GM19438 (cell line): ENCODE measurements at regions not wholly inside any gene's neighbourhood (a gene's known extent, or its start where the extent isn't known, plus 50 kb on each side); places are given as distances from the start of the nearest gene placed in this dataset.

Experiments
- ATAC-seq: cut with Tn5 transposase; IDR thresholded peaks from one replicate; pipeline ENCODE4 v1.9.1; 2021; ENCODE audit warnings: low read depth; ENCODE audit not compliant: unreplicated experiment

DNA sequence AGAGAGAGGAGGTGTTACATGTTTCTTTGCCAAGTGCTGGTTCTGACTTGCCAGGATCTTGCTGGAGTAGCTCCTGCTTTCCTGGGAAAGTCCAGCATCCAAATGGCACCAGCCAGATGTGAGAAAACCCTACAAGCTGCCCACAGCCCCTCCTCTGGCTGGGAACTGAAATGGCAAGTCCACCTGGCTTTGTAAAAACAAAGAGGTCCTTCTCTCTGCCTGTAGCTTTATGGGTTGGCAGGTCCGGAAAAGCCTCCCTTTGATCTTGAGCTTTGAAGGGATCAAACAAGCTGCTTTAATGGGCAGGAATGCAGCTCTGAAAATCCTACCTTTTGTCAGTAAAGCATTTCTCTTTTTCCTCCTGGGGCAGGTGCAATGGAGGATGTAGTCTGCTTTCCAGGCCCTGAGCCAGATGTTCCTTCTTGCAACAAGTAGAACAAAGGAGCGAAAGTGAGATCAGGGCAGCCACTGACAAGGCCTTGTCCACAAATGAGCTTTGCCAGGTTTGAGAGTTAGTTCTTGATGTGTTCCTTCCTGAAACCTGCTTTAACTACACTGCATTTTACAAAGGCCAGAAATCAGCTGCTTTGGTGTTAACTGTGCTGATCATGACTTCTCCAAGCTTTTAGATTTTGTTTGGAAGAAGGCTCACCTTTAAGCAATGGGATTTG, 456.7 kb downstream of the ZNF608 start:
- no peak for ATAC-seq

DNA sequence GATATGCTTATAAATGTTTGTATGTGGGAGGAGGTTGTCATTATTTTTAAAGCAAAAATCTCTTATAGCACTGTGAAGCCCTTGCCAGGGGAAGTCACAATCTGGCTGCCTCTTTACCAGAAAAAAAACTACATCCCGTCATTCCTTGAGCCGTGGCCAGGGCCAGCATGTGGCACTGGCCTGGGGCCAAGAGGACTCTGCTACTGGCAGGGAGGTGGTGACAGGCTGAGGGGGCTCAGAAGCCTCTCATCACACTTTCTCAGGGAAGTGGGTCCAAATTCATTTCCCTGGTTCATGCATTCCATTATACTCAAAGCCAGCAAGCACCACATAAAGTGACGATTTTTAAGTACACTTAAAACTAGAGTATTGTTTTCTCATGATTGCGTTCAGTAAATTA, 457.3 kb downstream of the ZNF608 start:
- ATAC-seq: no peak

DNA sequence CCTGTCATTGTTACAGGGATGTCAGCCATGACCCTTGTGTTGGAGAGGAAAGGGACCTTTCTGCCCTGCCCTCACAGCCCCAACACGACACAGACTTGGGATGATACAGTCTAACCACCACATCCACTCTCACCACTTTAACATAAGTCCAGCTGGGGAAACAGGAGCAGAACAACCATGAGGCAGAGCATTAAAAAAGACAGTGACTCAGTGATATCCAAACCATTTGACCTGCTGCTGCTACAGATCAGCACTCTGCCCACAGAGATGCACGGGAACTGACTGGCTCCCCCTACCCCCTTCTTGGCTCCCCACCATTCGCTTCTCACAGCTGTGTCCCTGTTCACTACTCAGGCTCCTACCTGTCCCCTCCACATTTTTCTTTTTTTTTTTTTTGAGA, 458.6 kb downstream of the ZNF608 start:
- ATAC-seq: no peak

DNA sequence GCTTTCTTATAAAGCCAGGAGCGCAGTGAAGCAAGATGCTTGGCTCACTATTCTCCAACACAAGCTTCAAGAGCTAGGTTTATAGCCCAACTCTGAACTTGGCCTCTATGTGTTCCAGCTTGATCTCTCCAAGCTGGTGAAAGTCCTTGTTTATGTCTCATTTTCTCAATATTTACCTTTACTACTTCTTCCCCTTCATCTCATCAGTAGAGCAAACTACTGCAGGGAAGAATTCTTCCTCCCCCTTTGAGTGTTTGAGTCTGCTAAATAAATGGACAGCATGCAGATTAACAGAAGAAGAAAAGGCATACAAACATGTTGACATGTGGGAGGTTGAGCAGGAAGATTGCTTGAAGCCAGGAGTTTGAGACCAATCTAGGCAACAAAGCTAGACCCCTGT, 460.7 kb downstream of the ZNF608 start:
- no peak for ATAC-seq

DNA sequence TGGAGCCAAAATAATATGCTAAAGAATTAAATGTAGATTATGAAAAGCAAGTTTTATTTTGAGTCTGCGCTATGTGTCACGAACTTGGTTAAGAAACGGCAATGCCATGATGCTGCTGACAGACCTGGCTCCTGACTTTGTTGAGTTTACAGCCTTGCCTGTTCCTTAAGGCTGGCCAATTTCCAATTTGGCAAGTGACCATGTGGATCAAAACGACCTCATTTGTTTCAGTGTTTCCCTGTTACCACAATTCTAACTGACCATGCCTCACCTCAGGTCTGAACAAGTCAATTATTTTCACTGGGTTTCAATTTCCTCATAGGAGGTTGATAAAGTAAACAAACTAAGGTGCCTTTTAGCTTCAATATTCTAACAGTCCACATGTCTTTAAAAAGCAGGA, 461.4 kb downstream of the ZNF608 start:
- ATAC-seq: no peak

DNA sequence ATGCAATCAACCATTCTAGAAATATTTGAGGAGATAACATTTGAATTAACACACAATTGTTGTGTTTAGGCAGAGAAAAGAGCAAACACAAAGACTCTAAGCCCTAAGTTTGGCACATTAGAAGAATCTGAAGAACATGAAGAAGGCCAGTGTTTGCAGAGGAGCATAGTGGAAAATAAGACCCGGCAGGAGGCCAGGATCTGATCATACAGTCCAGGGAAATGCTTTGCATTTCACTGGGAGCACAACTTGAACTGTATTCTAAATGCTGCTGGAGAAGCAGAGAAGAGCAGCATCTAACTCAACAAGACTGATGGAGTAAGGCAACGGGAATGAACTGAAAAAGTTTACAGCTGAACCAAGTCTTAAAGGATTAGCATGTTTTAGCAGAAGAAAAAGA, 463.4 kb downstream of the ZNF608 start:
- no peak for ATAC-seq

DNA sequence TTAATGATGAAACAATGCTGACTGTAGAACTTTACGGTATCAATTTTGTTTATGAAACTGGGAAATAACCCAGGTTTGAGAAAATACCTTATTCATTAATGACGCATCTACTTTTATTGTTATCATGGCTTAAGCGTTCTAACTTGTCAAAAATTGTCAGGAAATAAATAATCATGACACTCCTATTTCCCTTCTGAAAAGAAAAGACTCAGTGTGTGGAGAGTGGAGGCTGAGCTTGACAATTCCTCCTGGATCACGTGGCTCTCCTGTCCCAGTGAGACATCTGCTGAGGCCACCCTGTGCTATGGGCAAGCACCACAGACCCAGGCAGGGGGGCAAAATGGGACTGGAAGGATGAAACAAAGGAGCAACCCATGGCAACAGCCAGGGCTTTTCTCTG, 466.4 kb downstream of the ZNF608 start:
- ATAC-seq: no peak

DNA sequence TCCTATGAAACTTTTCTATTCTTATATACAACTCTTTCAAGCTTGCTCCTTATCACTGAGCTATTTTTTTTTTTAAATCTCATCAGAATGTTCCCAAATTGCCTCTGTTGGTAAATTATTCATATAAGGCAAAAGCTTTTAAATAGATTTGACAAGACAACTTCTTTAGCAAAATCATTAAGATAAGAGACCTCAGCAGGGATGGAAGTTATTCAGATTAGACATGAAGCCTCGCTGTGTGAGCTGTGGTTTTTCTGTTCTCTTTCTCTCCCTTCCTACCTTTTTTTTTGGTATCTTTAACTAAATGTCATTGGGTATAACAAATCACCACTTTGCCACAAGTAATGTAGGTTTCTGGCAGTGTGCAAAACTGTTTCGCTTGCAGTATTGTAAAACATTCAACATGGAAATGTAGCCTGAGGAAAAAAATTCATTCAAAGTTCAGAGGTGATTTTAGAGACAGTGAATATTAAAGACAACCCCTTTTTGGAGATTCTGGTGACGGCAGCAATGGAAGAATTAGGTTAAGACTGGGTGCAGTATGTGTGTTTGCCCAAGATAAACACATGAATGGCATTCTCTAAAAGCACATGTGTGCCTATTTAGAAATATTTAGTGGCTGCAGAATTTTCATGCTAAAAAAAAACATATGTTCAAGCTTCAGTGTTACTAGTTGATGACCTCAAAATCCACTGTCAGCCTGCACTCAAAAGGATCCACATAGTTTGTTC, 467.1 kb downstream of the ZNF608 start:
- no peak for ATAC-seq

DNA sequence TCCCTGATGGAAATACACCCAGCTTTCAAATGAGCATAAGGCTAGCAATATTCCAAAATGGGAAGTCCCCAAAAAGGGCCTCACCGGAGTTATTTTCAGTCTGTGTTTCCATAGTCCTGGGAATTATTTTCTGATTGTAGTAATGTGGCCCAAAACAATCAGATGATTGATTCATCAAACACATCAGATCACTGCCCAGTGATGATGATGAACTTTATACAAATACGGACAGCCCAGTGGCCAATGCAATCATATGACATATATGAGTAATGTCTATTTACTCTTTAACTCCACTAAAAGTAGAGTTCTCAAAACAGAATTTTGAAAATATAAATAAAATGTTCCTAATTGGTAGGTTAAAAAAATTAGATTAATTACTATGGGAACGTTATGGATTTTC, 467.8 kb downstream of the ZNF608 start:
- ATAC-seq: no peak

DNA sequence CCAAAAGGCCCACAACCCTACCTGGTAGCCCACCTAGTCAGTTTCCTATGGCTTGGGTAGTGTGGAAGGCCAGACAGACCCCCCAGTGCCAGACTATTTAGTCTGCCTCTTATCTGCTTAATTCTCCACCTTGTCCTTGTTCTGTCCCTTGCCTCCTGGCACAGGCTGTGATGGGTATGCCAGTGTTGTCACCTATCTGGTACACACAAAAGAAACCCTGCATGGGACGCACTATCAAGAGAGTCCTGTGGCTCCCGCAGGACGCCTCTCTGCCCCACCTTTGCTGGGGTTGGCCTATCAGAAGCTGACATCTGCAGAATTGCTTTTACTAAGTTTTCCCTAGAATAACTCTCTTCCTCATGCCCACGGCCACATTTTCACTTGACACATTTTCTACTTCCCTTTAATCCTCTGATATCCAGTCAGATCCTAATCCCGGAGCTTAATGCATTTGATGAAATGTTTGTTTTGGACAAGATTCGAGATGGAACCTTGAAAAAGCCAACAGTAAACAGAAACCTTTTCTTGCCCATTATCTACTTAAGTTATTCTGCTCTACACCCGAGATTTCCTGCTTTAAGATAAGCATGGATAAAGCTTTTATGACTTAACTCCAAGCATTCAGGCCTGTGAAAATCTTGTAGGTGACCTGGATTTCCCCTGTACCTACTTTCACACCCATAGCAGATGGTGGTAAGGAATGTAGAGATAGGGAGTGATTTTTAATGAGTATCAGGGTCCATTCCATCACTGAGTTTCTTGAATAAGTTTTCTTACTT, 468.5 kb downstream of the ZNF608 start:
- ATAC-seq: no peak

DNA sequence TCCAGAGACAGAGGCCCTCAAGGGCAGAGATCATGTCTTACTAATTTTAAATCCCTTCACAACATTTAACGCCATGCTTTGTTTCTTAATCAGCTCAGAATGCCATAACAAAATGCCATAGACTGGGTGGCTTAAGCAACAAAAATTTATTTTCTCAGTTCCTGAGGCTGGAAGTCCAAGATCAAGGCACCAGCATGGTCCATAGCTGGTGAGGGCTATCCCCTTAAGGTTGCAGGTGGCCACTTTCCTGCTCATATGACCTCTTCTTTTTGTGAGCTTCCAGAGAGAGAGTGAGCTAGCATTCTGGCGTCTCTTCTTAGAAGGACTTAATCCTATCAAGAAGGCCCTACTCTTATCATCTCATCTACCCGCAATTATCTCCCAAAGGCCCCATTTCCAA, 470.3 kb downstream of the ZNF608 start:
- no peak for ATAC-seq

DNA sequence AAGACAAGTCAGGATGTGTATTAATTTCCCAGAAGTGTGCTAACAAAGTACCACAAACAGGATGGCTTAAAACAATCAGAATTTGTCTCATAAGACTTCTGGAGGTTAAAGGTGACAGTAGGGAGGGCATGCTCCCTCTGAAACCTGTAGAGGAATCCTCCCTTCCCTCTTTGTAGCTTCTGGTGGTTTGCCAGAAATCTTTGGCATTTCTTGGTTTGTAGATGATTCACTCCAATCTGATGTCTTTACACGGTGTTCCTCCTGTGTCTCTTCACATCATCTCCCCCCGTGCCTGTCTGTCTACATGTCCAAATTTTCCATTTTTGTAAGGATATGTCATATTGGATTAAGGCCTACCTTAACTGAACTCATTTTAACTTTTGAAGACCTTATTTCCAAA, 471.5 kb downstream of the ZNF608 start:
- ATAC-seq: no peak

DNA sequence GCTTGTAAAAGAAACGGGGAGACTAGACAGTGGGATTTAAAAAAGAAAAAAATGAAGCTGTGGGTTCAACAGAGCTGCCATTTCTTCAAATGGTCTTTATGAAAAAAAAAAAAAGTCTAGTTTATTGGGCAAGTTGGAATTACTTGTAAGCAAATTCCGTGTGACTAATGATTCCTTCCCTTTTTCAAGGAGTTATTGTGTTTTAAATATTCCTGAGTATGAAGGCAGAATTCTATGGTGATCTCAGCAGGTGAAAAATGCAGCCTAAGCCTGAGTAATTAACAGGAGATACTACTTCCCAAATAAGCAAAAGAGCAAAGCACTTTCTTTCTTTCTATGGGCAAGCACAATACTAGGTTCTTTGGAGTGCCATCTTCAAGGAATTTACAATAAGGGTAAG, 481.9 kb downstream of the ZNF608 start:
- ATAC-seq: no peak

DNA sequence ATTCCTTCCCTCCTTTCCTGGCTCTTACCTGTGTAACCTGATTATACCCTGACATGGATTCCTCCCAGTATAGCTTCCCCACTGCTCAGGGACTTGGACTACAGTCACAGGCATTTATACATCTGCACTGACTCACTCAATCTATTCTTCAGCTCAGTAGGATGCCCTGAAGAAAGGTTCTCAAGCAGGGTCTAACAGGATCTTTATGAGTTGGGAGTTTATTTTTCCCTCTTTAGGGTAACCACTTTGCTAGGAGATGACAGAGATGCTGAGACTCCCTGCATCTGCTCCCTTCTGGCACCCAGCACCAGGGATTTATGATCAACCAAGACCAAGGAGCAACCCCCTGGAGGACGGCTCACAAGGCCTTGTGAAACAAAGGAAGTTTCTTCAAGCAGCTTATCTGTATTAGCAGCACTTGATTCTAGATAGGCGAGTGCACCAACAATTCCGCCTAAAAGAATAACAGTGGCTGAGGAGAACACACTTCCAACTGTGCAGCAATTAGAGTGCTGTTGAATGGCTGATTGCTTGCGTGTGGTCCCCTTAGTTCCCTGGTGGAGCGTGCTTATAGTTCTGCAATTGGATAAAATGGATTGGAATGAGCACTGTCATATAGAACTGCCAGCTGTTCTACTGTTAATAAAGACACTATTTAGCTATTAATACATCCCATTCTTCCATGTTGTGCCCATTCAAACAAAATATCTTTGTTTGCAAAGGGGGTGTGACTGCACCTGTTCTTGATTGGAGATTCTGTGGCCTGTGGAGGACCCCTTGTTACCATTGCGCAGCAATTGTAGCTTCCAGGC, 482.6 kb downstream of the ZNF608 start:
- no peak for ATAC-seq

DNA sequence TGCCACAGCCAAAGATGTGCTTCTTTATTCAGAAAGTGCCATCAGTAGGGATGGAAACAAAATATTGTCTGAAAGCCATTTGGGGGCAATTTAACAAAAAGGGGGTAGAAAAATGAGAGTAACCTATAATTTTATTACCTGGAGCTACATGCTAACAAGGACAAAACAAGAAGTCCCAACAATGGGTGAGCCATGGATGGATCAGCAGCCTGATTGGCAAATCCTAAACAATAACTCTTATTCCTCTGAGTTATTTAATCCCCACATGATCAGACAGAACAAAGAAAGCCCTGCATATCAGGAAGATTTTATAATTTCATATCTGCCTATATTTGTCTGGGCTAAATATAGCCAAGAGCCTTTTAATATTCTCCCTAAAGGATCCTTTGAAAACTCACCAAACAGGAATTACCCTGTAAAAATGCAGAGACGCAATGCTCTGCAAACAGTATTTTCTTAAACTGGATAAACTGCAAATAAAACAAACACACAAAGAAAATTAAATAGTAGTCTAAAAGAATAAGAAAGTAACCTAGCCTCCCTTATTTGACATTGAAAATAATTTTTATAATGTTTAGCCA, 483.4 kb downstream of the ZNF608 start:
- ATAC-seq: no peak

DNA sequence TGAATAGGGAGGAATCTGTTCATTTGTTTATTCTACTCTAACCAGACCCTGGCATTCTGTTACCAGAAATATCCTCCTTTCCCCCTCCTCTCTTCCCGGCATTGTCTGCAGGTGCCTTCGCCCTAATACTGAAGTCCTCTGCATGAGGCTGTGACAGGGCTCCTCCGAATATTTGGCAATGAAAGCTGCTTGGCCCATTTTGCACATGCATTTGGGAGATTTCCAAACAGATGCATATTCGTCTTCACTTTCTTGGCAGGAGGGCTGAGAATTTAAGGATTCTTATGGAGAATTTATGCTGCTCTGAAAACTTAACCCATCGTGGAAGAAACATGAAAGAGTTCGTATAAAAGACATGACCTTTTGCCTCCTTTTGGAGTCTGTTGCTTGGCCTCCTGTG, 484.0 kb downstream of the ZNF608 start:
- ATAC-seq: no peak

DNA sequence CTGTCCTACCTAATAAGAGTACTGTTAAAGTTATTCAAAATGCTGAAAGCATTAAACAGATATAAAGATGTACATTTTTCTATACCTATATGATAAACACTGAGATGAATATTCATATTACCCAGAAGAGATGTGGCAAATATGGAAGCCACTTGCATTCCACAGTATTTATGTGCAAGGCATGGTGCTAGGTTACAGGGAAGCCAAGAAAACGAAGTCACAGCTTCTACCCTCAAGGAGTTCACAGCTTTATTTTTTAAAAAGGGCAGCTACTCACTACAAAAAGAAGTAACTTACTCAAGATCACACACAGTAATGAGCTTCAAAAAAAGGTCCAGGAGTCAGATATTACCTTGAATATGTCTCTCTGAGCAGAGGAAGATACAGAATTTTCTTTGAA, 484.6 kb downstream of the ZNF608 start:
- ATAC-seq: no peak

DNA sequence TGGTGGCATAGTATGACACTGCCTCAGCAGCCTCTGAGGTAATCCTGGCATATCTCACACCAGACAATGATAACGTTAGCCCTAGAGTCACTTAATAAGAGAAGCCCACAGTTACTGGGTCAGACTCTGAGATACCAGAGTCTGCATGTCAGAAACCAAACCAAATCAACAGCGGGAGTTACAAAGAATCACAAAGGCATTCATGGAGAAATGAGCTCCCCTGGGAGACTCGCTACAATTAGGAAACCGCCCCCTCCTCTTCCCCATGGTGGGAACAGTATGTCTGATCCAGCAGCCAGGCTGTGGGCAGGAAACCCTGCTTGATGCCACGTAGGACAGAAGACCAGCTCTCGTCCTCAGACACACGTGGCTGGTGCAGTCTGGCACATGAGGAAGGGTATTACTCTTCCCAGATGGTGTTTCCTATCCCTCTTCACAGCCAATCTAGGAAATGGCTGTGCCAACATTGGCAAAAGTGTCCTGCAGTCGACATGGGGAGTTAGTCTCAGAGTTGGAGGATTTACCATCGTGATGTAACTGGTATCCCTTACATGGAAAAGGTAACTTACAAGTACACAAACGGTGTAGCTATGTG, 485.4 kb downstream of the ZNF608 start:
- ATAC-seq: no peak

DNA sequence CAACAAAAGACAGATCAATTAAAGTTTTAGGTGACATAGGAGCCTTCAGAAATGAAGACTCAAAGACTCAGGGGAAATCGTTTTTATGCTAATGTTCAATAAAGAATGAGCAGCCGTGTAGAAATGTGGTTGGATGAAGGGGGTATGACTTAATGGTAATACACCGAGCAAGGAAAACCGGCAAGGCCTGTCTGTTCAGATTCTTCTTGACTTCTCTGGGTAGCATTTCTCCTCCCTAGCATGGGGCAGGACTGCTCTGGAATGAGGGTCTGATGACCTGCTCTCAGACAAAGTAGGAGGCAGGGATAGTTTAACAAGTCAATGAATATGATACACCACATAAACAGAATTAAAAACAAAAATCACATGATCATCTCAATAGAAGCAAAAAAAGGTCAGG, 487.4 kb downstream of the ZNF608 start:
- no peak for ATAC-seq

DNA sequence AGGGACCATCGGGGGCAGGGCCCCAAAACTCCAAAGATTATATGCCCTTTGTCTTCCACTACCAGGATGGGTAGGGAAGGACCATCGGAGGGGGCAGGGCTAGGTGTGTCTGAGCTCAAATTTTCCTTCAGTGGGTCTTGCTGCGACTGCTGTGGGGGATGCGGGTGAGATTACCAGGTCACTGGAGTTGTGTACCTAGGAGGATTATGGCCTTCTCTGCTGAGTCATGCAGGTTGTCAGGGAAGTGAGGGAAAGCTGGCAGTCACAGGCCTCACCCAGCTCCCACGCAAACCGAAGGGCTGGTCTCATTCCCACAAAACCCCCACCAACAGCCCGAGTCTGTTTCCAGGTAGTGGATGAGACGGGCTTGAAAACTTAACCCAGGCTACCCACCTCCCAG, 489.4 kb downstream of the ZNF608 start:
- no peak for ATAC-seq
